ENCODE measurements at regions not wholly inside any gene's neighbourhood (a gene's known extent, or its start where the extent isn't known, plus 50 kb on each side); places are given as distances from the start of the nearest gene placed in this dataset.

GRCh38 chr10:118495499-118495898 is 99.9 kb downstream of the PRLHR start:
- no peak for TF ChIP-seq POLR2A (IDR thresholded peaks at IDR 0.05; ENCODE audit: extremely low read depth, insufficient read length)
- TF ChIP-seq, protein P1, sequence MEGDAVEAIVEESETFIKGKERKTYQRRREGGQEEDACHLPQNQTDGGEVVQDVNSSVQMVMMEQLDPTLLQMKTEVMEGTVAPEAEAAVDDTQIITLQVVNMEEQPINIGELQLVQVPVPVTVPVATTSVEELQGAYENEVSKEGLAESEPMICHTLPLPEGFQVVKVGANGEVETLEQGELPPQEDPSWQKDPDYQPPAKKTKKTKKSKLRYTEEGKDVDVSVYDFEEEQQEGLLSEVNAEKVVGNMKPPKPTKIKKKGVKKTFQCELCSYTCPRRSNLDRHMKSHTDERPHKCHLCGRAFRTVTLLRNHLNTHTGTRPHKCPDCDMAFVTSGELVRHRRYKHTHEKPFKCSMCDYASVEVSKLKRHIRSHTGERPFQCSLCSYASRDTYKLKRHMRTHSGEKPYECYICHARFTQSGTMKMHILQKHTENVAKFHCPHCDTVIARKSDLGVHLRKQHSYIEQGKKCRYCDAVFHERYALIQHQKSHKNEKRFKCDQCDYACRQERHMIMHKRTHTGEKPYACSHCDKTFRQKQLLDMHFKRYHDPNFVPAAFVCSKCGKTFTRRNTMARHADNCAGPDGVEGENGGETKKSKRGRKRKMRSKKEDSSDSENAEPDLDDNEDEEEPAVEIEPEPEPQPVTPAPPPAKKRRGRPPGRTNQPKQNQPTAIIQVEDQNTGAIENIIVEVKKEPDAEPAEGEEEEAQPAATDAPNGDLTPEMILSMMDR (IDR thresholded peaks at IDR 0.05; ENCODE audit: low read depth, low read length): no peak
